ENCODE measurements at regions not wholly inside any gene's neighbourhood (a gene's known extent, or its start where the extent isn't known, plus 50 kb on each side); places are given as distances from the start of the nearest gene placed in this dataset.

- TF ChIP-seq CTCF (IDR thresholded peaks at IDR 0.05; ENCODE audit: low read depth, low read length, poor library complexity, severe bottlenecking), result no peak
- no peak for TF ChIP-seq EZH2phosphoT487 (IDR thresholded peaks at IDR 0.05; ENCODE audit: borderline replicate concordance, low read length)
Measured at GRCh38 chr2:7570247-7570646, 653.0 kb downstream of the RNF144A start.

Measured in DOHH2 (cell line).